NCI-H1048 (cell line): ENCODE measurements at regions not wholly inside any gene's neighbourhood (a gene's known extent, or its start where the extent isn't known, plus 50 kb on each side); places are given as distances from the start of the nearest gene placed in this dataset.
"Not testable (repeated sequence)": the region's sequence is repeated elsewhere in the genome, so short reads cannot be mapped to it uniquely, and the experiment has no call there.

Experiments used
- DNase-seq: peaks from one replicate; lab custom pipeline; 2025; lab: John Stamatoyannopoulos, UW

DNA sequence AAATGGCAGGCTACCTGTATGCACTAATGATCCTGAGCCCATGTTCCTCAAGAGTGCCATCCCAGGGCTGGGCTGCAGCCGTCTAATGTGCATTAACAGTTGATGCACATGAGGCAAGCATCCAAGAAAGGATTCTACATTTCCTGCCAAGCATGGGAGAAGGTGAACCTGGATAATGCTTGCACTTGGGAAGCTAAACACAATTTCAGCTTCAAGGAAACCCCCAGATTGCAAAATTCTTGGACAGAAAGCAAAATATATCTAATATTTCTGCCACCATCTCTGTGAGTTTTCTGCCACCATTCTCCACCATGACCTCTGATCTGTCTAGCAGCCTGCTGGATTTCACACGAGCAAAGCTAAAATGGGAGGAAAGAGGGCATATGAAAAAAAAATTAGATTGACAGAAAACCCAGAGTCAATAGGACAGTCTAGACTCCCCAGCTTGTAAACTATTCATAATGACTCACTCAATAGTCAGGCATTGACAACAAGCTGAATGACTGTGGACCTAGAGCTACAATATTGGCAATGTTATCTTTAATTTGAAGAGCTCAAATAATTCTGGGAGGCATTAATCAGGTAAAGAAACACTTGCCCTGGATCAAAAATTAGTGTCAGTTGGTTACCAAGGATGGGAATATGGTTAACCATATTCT lies 91.9 kb upstream of the BCL2L14 start:
- DNase-seq, result no peak

DNA sequence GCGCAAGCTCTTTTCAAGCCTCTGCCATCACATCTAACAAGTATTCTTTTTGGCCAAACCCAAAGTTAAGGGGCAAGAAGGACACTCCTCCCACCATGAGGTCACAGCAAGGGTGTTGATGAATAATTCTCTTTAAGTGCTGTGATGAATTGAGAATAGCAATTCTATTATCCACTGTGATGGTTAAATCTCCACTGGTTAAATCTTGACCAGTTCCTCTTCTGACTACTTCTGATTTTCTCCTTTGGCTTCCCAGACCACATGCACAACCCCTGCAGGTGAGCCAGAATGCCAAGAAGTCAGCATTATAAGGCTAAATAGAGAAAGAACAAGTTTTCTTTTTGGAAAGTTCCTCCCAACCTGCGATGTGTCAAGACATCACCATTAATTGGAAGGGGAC lies 90.6 kb upstream of the BCL2L14 start:
- DNase-seq, result no peak

DNA sequence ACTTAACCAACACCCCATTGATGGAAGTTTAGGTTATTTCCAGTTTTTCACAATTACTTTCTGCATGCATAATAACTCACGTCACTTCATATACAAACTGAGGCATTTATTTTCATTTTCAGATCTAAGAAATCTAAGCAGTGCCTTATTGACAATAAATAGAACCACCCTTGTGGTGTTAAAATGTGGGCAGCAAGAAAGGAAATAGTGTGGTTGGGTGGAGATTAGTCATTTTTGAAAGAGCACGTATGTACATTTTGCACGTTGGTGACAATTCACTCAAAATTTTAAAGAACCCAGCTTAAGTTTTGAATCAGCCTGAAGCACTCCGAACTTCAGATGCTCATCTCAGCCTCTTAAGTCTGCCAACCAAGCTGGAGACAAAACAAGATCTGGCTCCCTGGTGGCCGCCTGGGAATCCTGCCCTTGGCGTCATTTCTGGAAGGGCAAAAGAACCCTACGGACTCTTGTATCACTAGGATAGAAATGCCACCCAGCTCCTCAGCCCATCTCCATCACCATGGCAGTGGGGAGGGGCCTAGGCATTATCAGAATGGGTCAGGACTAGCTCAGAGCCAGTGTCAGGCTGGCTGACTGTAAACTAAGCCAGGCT lies 89.5 kb upstream of the BCL2L14 start:
- no peak for DNase-seq

GRCh38 chr12:11984417-11984816 lies 86.3 kb upstream of the BCL2L14 start:
- DNase-seq, result no peak

DNA sequence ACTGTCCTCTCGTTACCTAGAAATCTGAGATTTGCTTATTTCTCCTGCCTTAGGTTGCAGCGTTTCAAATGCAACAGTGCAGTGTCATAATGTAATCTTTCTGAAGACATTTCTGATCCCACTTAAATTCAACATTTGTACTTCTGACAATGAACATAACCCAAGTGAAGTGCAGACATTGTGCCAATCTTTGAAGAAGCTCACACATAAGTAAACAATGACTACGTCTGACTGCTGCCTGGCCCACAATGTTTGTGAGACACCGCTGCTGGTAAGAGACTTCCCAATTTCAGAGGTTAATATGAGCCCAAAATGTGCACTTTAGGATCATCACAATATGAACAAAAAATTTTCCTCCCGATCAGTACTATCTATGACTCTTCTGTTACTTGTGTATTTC lies 84.6 kb upstream of the BCL2L14 start:
- no peak for DNase-seq

DNA sequence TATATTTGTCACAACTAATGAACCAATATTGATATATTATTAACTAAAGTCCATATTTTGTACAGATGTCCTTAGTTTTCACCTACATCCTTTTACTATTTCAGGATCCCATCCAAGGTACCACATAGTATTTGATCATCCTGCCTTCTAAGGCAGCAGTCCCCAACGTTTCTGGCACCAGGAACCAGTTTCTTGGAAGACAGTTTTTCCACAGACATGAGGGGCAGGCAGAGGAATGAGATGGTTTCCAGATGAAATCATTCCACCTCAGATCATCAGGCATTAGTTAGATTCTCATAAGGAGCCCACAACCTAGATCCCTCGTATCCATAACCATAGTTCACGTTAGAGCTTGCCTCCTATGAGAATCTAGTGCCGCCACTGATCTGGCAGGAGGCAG lies 82.8 kb upstream of the BCL2L14 start:
- DNase-seq, result no peak

- DNase-seq, result no peak
These were observed 79.1 kb upstream of the BCL2L14 start for GRCh38 chr12:11991604-11992003.

DNA sequence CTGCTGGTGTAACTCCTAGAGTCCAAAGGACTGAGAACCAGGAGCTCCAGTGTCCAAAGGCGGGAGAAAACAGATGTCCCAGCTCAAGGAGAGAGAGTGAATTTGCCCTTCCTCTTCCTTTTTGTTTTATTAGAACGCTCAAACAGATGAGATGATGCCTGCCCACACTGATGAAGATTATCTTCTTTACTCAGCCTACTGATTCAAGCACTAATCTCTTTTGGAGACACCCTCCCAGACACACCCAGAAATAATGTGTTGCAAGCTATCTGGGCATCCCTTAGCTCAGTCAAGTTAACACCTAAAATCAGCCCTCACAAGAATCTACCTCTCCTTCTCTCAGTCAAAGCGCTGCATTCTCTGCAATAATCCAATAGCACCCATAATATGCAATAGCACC lies 78.2 kb upstream of the BCL2L14 start:
- no peak for DNase-seq

DNA sequence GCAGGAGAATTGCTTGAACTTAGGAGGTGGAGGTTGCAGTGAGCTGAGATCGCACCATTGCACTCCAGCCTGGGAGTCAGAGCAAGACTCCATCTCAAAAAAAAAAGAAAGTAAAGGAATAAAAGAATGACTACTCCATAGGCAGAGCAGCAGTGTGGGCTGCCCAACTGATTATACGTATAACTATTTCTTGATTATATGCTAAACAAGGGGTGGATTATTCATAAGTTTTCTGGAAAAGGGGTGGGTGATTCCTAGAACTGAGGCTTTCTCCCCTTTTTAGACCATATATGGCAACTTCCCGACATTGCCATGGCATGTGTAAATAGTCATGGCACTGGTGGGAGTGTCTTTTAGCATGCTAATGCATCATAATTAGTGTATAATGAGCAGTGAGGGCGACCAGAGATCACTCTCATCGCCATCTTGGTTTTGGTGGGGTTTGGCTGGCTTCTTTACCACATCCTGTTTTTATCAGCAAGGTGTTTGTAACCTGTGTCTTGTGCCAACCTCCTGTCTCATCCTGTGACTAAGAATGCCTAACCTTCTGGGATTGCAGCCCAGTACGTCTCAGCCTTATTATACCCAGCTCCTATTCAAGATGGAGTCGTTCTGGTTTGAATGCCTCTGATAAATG lies 72.3 kb upstream of the BCL2L14 start:
- DNase-seq, result not testable (repeated sequence)

DNA sequence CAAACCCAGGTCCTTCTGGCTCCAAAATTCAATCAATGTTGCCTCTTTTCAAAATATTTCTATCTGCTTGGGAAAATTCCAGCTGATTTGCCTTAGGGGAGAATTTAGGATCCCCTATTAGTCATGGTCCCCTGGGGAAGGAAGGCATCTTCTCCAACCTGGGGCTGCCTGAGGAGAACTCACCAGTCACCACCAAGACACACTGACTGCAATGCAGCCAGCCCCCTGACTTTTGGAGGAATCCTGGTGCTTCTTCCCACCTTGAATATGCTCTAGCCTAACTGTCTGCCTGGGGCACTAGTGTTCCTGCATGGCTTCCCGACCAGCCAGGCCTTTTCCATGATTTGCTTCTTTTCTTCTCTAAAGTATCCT lies 71.8 kb upstream of the BCL2L14 start:
- no peak for DNase-seq

GRCh38 chr12:12003609-12004008 lies 67.1 kb upstream of the BCL2L14 start:
- no peak for DNase-seq

DNA sequence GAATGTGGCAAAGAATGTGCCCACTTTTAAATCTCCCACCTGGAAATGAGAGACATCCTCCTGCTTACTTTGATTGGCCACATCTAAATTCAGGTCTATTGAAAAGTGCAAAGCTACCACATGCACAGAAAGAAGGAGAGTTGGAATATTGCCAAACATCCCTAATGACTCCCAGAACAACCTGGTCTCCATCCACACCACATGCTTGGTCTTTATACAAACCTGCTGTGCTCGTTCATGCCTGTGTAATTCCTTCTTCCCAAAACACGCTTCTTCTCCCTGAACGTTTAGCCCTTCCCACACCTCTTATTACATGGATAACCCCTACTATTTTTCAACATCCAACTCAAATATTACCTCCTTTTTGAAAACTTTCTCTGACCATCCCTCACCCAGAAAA lies 66.2 kb upstream of the BCL2L14 start:
- no peak for DNase-seq

DNA sequence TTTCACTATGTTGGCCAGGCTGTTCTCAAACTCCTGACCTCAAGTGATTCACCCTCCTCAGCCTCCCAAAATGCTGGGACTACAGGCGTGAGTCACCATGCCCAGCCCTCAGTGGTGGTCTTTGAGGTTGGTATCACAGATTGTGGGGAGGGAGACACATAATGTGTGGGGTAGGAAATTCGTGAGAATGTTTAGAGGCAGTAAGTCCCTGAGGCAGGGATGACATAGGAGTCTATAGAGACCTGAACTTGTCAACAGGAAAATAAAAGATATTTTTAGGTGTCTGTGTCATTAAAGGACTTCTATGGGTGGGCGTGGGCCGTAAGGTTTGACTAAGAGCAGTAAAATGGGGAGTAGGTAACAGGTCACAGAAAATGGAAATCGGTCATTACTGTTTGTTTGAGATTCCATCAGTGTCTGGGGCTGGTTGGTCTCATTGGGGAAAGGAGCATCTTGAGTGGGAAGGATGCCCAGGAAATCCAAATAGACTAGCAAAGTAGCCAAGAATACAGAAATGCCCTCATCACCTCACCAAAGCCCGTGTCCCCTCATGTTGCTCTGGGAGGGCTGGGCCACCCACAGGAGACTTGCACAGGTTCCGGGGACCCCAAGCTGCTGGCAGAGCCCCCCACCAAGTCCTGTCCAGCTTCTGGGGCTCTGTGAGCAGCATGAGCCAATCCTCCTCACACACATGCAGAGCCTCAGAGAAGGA lies 63.6 kb upstream of the BCL2L14 start:
- DNase-seq, result no peak

GRCh38 chr12:12007713-12008231 lies 63.0 kb upstream of the BCL2L14 start:
- DNase-seq, result no peak

DNA sequence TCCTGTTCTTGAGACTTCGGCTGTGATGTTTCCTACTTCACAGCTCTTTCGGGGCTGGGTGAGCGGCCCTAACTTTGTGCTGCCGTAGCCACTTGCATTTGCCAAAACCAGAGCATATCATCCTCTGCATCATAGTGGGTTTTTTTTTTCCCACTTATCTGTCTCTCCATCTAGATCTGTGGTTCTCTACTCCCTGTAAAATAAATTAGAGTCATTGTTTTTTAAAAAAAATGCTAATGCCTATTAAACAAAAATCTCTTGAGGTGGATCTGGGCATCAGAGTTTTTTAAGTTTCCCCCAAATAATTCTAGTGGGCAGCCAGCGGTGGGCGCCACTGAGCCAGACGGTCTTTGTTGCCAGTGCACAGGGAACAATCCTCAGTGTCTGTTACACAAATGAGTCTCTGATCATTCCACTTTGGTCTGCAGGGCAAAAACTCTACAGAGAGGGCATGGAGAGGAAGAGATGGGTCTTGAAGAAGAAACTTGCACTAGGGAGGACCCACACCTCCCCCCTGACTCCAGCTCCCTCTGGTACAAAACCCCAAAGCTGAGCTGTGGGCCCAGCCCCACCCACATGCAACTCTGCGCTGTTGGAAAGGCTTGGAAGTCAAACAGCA lies 62.4 kb upstream of the BCL2L14 start:
- DNase-seq, result no peak

- no peak for DNase-seq
These were observed 61.7 kb upstream of the BCL2L14 start for GRCh38 chr12:12008931-12009611.

DNA sequence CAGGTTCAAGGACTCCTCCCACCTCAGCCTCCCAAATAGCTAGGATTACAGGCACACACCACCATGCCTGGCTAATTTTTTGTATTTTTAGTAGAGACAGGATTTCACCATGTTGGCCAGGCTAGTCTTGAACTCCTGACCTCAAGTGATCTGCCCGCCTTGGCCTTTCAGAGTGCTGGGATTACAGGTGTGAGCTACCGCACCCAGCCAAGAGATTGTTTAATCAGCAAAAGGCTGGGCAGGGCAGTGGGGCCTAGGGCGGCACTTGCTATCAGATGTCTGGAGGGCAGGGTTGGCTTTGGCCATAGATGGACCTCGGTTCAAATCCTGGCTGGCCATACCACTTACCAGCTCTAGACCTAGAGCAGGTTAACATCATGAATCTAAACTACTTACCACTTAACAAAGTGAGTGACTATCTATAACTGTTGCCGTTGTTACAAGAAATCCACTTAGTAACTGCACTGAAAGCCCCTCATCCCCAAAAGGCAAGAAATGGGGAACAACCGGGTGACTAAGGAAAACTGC lies 60.9 kb upstream of the BCL2L14 start:
- DNase-seq, result not testable (repeated sequence)

DNA sequence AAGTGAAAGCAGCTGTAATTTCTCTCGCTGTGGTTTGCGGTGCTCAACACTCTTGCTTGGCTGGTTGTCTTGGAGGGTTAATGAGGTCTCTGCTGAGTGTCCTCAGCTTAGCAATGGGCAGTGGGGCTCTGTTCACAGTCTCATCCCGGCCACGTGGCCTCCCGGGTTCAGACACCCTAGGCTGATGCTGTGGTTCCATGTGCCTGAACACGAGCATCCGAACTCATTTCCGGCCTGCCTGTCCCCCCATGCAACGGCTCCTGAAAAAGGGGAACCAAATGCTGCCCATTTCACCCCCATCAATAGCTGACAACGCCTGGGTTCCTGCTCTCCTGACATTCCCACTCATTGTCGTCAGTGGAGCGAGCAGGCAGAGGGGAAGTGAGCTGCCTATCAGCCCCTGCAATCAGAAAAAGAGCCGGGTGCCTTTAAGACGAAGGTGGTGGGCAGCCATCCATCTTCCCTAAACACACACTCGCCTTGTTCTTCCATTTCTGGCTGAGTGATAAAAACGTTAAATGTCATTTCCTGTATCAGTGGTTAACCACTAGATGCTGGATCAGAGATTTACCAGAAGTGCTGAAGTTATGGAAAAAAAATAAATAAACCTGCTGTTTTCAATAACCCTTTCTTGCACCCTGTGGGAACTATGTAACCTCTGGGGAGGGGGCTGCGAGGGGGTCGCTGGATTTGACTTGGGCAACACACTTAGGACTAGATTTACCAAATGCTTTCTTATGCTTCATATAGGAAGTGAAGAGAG lies 60.3 kb upstream of the BCL2L14 start:
- no peak for DNase-seq

- DNase-seq, result no peak
These were observed 58.9 kb upstream of the BCL2L14 start for GRCh38 chr12:12011880-12012260.

DNA sequence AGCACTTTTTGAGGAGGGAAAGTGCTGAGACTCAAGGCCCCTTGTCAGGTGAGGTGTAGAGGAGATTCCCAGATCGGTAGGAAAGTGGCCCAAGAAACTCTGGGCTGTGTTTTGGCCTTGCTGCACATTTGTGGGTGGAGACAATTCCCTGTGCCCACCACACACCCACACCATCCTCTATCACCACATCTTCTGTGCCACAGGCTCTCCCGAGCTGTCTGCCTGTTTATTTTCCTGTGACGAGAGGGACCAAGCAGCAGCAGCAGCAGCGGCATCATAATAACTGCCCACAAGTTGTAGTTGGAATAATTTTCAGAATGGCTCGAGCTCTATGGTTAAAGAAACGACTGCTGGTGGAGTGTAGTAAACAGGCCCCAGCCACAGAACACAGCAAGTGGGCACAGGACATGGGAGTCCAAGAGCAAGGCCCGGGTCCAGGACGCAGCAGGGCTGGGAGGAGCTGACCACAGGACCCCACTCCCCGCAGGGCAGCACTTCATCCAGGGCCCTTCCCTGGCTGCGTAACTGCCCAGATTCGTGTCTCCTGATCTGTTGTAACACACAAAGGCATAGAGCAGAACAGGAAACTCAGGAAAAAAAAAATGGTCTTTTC lies 55.6 kb upstream of the BCL2L14 start:
- DNase-seq, result no peak
